Right hindlimb (tissue), 1 donor: ENCODE measurements at regions not wholly inside any gene's neighbourhood (a gene's known extent, or its start where the extent isn't known, plus 50 kb on each side); places are given as distances from the start of the nearest gene placed in this dataset.
"Not testable (repeated sequence)": the region's sequence is repeated elsewhere in the genome, so short reads cannot be mapped to it uniquely, and the experiment has no call there.

Experiments used
- DNase-seq: peaks from one replicate; pipeline ENCODE4 v3.0.0-alpha.2; 2018

DNA sequence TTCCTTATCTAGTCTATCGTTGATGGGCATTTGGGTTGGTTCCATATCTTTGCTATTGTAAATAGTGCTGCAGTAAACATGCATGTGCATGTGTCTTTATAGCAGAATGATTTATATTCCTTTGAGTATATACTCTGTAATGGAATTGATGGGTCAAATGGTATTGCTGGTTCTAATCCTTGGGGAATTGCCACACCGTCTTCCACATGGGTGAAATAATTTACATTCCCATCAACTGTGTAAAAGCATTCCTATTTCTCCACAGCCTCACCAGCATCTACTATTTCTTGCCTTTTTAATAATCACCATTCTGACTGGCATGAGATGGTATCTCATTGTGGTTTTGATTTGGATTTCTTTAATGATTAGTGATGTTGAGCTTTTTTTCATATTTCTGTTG lies 430.5 kb upstream of the TMPRSS15 start:
- DNase-seq = not testable (repeated sequence)

DNA sequence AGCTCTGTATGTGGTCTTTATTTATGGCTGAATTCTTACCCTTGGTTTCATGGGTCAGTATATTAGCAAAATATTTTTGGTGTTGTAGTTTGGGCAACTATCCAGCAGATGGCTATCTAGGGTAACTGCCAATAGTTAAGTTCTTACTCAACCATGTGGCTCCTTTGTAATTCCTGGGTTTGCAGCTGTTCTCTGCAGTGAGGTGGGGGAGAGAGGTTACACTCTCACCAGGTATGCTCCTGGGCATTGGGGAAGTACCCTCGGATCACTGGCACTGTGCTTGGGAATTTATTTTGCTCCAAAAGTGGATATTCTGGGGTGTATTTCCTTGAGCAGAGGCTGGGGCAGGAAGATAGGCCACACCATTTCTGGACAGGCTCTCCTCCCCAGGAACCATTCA lies 436.7 kb upstream of the TMPRSS15 start:
- no peak for DNase-seq

DNA sequence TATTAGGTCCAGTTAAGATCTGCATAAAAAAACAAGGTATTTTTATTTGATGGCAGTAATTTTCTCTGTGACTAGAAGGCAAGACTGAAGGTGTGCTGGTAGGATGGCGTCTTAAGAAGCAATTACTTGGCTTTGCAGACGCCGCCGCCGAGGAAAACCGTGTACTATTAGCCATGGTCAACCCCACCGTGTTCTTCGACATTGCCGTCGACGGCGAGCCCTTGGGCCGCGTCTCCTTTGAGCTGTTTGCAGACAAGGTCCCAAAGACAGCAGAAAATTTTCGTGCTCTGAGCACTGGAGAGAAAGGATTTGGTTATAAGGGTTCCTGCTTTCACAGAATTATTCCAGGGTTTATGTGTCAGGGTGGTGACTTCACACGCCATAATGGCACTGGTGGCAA lies 454.0 kb upstream of the TMPRSS15 start:
- DNase-seq = not testable (repeated sequence)

DNA sequence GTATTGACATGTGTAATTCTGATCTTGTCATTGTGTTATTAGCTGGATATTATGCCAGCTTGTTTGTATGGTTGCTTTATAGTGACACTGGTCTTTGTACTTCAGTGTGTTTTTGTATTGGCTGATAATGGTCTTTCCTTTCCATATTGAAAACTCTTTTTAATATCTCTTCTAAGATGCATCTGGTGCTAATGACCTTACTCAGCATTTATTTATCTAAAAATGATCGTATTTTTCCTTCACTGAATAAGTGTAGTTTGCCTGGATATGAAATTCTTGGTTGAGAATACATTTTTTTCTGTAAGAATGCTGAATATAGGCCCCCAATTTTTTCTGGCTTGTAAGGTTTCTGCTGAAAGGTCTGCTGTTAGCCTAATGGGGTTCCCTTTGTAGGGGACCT lies 465.5 kb upstream of the TMPRSS15 start:
- DNase-seq = no peak

DNA sequence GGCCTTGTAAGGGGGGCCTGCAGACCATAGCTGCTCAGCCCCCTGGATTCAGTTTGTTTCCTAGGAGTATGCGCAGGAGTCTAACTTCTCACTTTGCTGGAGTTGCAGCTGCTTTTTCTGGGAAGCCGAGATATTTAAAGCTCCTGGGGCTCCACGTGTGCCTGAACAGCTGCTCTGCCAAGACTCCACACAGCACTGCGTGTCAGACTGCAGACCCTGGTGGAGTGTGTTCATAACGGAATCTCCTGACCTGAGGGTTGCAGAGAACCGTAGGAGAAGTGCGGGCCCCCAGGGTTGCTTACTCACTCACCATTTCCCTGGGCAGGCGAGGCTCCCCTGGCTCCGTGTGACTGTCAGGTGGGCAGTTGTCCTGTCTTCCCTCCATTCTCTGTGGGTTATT lies 474.3 kb upstream of the TMPRSS15 start:
- DNase-seq = peak; percentile 72

DNA sequence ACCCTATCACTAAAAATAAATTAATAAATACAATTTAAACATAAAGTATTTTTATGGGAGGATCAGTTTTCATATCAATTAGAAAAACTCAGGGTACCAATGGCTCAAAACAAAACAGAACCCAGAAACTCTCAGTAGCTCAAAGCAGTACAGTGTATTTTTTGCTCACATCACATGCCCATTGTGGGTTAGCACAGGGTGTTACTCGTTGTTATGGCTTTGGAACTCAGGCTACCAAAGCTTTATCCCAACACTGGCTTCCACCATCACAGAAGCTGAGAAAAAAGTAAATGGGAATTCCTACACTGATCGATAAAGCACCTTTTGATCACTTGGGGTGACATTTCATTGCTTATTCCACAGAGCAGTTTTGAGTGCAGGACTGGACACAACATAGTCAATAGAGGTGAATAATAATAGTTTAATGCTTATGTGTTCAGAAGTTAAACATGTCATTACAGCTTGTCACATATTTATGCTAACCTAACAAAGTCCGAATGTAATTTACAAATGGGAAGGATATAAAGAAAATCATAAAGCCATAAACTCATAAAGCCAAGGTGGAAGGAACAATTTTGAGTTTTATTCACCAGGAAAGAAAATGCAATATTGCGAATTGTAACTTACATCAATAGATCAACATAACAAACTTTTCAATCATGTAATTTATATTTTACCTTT lies 484.5 kb upstream of the TMPRSS15 start:
- DNase-seq = no peak

DNA sequence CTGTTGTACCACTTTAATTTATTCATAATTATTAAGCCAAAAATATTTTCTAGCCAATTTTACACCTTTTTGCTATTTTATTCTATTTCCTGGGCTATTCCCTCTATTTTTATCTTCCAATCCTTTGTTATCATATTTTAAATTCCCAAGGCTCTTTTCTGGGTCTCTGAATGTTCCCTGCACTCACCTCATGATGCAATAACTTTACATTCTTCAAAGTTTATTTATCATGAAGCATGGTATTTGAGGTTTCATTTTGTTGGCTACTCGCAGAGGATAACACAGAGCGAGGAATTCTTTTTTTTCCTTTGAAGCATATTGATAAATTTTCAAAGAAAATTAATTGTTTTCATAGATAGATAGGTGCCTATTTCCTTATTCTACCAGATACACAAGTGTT lies 489.8 kb upstream of the TMPRSS15 start:
- DNase-seq = no peak

DNA sequence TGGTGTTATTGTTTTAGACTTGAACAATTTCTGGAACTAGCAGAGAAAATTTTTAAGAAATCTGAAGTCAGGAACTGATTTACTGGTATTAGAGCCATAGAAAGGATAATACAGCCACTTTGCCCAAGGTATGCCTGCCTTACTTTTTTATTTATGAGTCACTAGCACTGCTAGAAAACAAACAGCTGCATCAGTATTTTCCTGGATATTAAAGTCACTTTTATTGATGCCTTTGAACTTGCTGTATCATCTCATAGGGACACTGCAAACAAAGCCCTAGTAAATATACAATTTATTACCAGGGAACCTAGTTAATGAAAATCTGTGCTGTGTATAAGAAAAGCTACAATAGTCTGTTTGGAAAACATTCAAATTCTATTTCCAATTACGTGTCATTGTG lies 490.8 kb upstream of the TMPRSS15 start:
- DNase-seq = no peak

DNA sequence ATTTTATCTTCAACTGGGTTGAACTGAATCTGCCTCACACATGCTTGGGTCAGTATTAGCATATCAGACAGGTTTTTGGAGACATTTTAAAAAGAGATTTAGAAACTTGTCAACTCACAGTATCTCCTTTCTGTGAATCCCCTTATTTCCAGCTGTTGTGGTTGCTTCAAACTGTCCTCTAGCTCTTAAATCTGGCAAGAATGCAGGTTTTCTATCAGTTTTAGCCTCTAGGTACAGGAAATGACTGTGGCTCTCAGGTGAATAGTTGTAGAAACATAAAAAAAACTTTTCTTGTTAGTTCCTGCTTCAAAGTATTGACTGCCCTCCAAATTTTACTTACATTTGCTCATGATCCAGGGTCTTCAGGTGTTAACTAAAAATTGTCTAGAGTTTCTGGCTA lies 495.7 kb upstream of the TMPRSS15 start:
- DNase-seq = no peak

DNA sequence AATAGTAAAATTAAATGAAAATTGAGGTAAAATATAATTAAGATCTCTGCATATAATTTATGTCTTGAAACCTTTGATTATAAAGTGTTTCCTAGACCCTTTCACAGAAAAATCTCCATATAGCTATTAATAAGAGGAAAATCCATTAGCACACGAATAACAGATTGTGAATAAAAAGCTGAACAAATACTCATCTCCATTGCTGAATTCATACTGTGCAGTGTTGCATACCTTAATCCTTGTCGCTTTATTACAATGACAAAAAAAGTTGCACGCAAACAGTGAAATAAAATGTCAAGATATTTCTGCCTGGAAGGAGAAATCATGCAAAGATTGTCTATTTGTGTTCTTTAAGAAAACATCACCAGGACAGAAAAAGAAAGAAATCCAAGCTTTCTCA lies 499.1 kb upstream of the TMPRSS15 start:
- no peak for DNase-seq

DNA sequence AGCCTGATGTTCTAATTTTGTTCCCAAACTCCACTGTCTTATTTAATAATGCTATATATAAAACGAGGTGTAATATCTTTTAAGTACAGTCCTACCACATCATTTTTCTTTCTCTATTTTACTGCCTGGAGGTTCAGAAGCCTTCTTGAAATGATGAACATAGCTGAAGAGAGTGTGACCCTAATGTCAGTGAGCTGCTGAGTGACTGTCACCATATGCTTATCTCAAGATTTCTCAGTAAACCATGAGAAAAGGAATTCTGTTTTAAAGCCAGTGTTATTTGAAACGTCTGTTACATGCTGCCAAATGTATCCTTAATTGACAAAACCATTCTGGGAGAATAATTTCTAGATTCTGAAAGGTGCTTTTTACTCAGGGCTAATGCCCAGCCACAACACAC lies 503.5 kb upstream of the TMPRSS15 start:
- DNase-seq = no peak

DNA sequence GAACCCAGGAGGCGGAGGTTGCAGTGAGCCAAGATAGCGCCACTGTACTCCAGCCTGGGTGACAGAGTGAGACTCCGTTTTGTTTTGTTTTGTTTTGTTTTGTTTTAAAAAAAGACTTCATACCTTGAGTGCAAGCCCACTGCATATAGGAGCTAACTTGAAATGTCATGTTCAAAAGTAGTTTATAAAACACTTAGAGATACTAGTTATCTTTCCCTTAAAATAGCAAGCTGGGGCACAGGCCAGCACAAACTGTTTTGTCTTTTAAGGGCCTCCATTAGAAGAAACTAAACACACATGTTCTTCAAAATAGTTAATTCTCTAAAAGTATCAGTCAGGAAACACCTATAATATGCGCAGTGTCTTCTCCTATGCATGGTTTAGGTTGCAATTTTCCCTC lies 505.1 kb upstream of the TMPRSS15 start:
- no peak for DNase-seq

DNA sequence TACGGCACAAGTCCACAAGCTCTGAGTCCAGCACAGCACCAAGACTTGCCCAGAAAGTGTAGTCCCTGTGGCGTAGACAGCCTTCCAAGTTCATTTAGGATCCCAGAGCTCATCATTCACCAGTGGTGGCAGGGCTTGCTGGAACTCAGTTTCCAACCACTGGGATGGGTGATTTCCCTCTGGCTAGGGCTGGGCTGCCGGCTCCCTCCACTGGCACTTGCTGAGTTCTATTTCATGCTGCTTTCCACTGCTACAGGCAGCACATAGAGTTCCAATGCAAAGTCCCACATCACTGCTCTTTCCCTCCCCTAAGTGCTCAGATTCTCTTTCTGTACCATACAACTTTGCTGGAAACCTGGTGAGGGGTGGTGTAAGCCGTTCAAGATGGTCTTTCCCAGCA lies 510.3 kb upstream of the TMPRSS15 start:
- no peak for DNase-seq

DNA sequence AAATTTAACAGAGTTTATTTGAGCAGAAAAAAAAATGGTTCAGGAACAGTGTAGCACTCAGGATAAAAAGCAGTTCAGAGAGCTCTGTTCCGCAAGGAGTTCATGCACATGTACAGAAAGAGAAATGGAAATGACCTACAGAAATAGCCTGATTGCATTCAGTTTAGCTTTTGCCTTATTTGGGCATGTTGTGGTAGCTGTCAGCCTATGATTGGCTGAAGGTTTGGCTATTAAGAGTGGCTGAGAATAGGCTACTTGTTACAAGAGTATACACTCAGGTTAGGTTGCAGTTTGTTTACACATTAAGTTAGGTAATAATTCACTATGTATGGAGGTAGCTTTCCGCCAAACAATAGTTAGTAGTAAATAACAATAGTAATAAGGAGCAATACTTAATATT lies 511.0 kb upstream of the TMPRSS15 start:
- no peak for DNase-seq

DNA sequence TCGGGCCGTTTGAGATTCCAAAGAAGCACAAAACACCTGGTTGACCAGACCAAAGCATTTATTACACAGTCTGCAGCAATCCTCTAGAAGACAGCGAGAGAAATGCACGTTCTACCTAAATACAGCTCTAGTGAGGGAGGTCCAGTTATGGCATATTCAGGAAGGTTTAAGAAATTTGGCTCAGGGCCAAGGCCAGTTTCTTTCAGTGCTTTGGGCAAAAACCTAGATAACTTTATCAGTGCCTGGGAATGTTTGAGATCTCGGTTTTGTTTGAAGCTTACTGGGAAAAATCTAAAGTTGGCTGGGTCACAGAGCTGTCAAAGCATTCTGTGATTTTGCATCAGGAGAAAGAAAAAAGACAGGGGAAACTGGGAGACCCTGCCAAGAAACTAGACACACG lies 514.0 kb upstream of the TMPRSS15 start:
- DNase-seq = no peak

DNA sequence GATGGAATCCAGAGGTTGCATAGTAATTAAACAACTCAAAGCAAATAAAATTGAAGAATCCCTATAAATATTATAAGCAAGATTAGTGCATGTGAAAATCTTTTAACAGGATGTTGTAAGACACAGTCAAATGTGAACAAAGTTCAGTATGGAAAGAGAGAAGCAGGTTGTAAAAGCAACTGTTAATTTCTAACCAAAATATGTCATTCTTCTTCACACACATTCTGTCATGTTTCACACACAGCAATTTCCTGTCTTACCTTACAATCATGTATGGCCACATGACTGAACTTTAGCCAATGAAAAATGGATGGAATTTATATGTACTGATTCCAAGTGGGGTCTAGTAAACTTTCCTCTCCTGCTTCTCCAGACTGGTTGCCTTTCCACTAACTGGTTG lies 527.7 kb upstream of the TMPRSS15 start:
- no peak for DNase-seq

DNA sequence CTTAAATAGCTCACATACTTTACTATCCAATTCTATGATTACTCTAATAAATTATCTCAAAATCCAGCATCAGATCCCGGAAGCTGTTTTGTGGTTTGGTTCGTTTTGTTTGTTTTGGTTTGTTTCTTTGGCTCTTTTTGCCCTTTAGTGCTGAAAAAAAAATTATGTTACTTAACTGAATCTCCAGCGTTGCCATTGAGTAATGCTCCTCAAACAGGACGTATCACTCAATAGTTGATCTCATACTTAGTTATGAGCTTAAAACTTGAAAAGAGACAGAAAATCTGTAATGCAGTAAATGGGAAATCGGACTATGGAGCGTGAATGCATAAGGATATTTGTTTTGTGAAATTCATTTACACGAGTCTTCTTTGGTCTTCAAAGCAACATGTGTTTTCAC lies 533.8 kb upstream of the TMPRSS15 start:
- no peak for DNase-seq

DNA sequence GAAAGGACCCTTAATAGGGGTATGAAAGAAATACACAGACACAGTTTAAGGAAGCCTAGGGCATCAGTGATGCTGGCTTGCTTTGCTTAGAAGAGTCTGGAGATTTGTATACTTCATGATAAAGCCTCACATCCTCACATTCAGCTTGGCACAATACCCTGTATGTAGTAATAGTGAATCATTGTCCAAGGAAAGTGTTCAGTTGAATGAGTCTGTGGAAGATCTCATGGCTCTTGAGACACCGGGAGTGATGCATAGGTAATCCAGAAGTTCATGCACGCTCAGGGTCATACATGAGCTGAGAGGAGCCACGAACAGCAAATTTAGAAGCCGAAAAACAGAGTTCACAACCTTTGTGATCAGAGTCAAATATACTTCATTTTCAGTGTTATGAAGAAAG lies 537.2 kb upstream of the TMPRSS15 start:
- DNase-seq = no peak

DNA sequence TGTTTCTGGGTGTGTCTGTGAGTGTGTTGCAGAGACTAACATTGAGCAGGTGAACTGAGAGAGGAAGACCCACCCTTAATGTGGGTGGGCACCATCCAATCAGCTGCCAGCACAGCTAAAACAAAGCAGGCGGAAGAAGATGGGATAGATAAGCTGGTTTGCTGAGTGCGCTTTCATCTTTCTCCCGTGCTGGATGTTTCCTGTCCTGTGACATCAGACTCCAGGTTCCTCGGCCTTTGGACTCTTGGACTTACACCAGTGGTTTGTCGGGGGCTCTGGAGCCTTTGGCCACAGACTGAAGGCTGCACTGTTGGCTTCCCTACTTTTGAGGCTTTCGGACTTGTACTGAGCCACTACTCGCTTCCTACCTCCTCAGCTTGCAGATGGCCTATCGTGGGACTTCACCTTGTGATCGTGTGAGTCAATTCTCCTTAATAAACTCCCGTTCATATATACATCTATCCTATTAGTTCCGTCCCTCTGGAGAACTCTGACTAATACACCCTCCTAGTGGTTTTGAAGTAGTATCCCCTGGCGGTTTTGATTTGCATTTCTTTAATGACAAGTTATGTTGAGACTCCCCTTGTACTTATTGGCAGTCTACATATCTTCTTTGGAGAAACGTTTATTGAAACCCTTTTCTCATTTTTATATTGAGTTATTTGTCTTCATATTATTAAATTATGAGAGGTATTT lies 546.6 kb upstream of the TMPRSS15 start:
- no peak for DNase-seq

DNA sequence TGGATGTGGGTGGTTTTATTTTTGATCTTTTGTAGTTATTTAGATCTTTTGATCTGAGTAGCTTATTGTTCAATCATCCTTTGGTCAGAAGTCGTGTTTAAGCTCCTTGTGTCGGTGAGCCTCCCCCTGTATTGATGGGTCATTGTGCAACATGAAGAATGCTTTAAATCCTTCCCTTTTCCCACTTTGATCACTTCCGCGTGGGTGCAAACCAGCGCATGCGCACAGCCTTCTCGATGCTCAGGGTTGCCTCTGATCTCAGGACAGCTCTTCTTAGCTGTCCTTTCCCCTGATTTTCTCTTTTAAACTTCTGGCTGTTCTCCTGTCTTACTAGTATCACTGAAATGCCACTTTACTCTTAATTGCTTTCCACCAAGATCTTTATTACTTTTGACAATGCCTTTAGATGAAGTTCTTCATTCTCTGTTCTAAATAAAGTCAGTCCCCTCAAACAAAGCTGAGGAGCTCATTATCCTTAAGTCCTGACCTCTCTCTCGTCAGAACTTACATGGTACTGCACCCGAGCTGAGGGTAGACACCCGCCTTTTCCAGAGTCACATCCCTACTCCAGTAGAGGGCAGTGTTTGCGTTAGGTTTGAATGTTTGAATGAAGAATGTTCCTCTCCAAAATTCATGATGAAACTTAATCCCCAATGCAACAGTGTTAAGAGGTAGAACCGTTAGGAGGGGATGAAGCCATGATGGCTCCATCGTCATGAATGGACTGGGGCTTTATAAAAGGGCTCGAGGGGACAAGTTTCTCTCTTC lies 547.9 kb upstream of the TMPRSS15 start:
- DNase-seq = no peak

DNA sequence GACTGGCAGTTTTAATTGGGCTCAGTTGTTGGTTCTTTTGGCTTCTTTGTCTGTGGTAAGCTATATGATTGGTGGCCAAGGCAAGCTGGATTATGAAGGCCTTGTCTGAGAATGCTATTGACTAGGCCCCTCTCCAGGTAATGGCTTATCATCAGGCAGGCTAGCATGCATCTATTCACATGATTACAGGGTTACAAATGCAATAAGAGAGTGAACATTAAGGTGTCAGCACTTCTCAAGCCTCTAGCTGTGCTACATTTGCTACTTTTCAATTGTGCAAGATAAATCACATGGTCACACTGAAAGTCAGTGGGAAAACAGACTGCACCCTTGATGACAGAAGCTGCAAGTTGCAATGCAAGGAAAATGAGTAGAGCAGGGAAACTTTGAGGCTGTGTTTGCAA lies 550.9 kb upstream of the TMPRSS15 start:
- DNase-seq = no peak

DNA sequence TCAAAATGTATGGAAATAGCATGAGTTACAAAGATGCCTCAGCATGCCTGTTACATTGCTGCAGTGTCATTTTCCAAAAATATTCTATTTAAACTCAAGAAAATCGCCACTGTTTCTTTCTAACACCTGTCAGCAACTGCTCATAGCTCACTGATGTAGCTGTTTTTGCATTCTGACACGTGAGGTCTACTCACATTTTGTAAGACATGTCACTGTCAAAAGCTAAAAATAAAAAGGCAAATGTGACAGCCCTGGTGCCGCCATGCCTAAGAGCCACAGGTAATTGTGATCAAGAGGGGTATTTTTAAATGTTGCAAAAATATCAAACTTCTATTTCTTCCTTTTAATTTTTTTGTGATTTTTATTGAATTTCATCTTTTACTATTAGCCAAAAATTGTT lies 556.2 kb upstream of the TMPRSS15 start:
- no peak for DNase-seq

DNA sequence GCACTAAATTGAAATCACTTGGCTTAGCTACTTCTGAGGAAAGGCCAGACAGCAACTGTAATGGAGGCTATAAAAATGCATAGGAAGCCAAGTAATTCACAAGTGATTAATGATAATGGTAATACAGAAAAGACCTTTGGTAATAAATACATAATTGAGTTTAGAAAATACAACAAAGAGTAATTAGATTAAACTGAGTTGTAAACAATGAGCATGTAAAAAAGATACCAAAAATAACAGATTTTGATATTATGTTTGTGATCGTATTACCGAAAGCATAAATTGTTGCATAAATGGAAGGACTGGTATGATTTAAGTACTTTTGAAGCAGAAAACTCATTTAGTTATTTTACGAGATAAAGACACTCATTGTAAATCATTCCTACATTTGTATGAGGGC lies 556.7 kb upstream of the TMPRSS15 start:
- DNase-seq = no peak

DNA sequence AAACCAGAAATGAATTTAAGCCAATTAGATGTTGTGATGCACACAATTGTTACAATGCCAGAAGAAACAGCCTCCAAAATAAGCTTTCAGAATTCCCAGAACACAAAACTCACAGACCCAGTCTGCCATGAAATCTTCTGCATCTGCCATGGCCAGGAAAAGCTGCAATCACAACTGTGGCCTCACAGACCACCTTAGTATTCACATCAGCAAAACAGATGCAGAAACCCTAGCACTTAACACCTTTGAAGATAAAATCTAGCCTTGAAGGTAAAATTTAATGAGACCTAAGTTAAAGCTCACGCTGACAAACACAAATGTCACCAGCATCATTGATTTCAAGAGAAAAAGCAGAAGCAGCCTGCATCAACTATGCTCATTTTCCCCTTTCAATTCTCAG lies 566.8 kb upstream of the TMPRSS15 start:
- DNase-seq = no peak
